HepG2 (cell line): ENCODE measurements at regions not wholly inside any gene's neighbourhood (a gene's known extent, or its start where the extent isn't known, plus 50 kb on each side); places are given as distances from the start of the nearest gene placed in this dataset.

Source experiments
- CEBPG ChIP-seq: IDR thresholded peaks from 2 replicates; pipeline ENCODE4 v1.6.1; 2016
- HNF4A ChIP-seq: sonication (generic); formaldehyde crosslinking; IDR thresholded peaks from 2 replicates; pipeline ENCODE4 v1.4.0; 2020; ENCODE audit warnings: missing genetic modification reagents
- ISX ChIP-seq: sonication (generic); formaldehyde crosslinking; conservative IDR thresholded peaks from 2 replicates; pipeline ENCODE4 v1.5.0; 2020; ENCODE audit warnings: missing genetic modification reagents
- KDM1A ChIP-seq: IDR thresholded peaks from 2 replicates; pipeline ENCODE4 v1.6.1; 2016; ENCODE audit warnings: missing compliant biosample characterization
- KDM5B ChIP-seq: sonication (generic); formaldehyde crosslinking; IDR thresholded peaks from 2 replicates; pipeline ENCODE4 v1.4.0; 2020; ENCODE audit warnings: missing genetic modification reagents, mild to moderate bottlenecking, borderline replicate concordance
- KLF16 ChIP-seq, 2 experiments: sonication (generic) in 1 of 2; formaldehyde crosslinking in 1 of 2; IDR thresholded peaks; 2 replicates each; pipeline versions ENCODE4 v1.6.1 to v1.8.0; 2016 to 2023; ENCODE audit warnings: missing genetic modification reagents in 2 of 2, missing compliant biosample characterization in 1 of 2
- KMT2B ChIP-seq: IDR thresholded peaks from 2 replicates; pipeline ENCODE4 v1.6.1; 2016; ENCODE audit warnings: missing genetic modification reagents, missing compliant biosample characterization
- MBNL3 ChIP-seq: fragments of 250-450 bp; sonication (Bioruptor Pico); conservative IDR thresholded peaks from 2 replicates; pipeline ENCODE4 v1.8.0; 2022; ENCODE audit warnings: mild to moderate bottlenecking, inconsistent platforms
- MIXL1 ChIP-seq: IDR thresholded peaks from 2 replicates; pipeline ENCODE4 v1.6.1; 2016
- NCOA2 ChIP-seq: sonication (generic); formaldehyde crosslinking; IDR thresholded peaks from 2 replicates; pipeline ENCODE4 v1.8.0; 2022; ENCODE audit warnings: inconsistent platforms
- PRDM10 ChIP-seq: sonication (generic); formaldehyde crosslinking; IDR thresholded peaks from 2 replicates; pipeline ENCODE4 v1.4.0; 2020; ENCODE audit warnings: low read depth, missing genetic modification reagents
- REST ChIP-seq, 2 experiments: IDR thresholded peaks; 2 replicates each; pipeline ENCODE4 v1.6.1; 2011 to 2012; ENCODE audit warnings: low read length in 2 of 2, borderline replicate concordance in 1 of 2, low read depth in 1 of 2, mild to moderate bottlenecking in 1 of 2, moderate library complexity in 1 of 2
- SNAI1 ChIP-seq: sonication (generic); formaldehyde crosslinking; IDR thresholded peaks from 2 replicates; pipeline ENCODE4 v1.5.0; 2020; ENCODE audit warnings: mild to moderate bottlenecking, missing genetic modification reagents, borderline replicate concordance
- TFDP2 ChIP-seq: sonication (generic); formaldehyde crosslinking; IDR thresholded peaks from 2 replicates; pipeline ENCODE4 v1.4.0; 2020; ENCODE audit warnings: missing genetic modification reagents
- ZNF281 ChIP-seq: sonication (generic); formaldehyde crosslinking; IDR thresholded peaks from 2 replicates; pipeline ENCODE4 v1.4.0; 2020; ENCODE audit warnings: missing genetic modification reagents, borderline replicate concordance
- ZNF572 ChIP-seq: sonication (generic); formaldehyde crosslinking; IDR thresholded peaks from 2 replicates; pipeline ENCODE4 v1.5.1; 2020; ENCODE audit warnings: mild to moderate bottlenecking, missing genetic modification reagents

- TF ChIP-seq MIXL1 (CRISPR knock-in tag): peak; percentile 87; the same call in 1 of the 2 replicates
- TF ChIP-seq CEBPG (CRISPR knock-in tag): 0 out of 2 replicates have a peak, but pooled peaks have one; percentile 11
- TF ChIP-seq PRDM10 (CRISPR knock-in tag): 0 out of 2 replicates have a peak, but pooled peaks have one; percentile 54
- TF ChIP-seq KLF16 (CRISPR knock-in tag; IDR thresholded peaks at IDR 0.05): peak in 1 of 2 experiments; percentile 89; a peak in 2 of 4 replicates
- TF ChIP-seq ISX: 0 out of 2 replicates have a peak, but pooled peaks have one; percentile 46
- TF ChIP-seq ZNF281 (CRISPR knock-in tag): 0 out of 2 replicates have a peak, but pooled peaks have one; percentile 7
- TF ChIP-seq REST (IDR thresholded peaks at IDR 0.05; ENCODE audit: borderline replicate concordance in 1 of 2, low read depth in 1 of 2, low read length in 2 of 2): no peak
- peak; percentile 40; the same call in 1 of the 2 replicates for TF ChIP-seq HNF4A (CRISPR knock-in tag)
- no peak for TF ChIP-seq SNAI1 (CRISPR knock-in tag)
- TF ChIP-seq KDM1A: peak; percentile 63; the same call in 1 of the 2 replicates
- TF ChIP-seq KMT2B (CRISPR knock-in tag): peak; percentile 85
- TF ChIP-seq MBNL3: no peak
- TF ChIP-seq ZNF572: 0 out of 2 replicates have a peak, but pooled peaks have one; percentile 78
- TF ChIP-seq TFDP2 (CRISPR knock-in tag): peak; percentile 14; the same call in 1 of the 2 replicates
- 0 out of 2 replicates have a peak, but pooled peaks have one; percentile 42 for TF ChIP-seq NCOA2 (CRISPR knock-in tag)
- TF ChIP-seq KDM5B: peak; percentile 89; the same call in 1 of the 2 replicates
These were observed 532.8 kb downstream of the RFPL4B start (continued) for GRCh38 chr6:112879920-112880413.
